Fibroblast of lung (primary cell): ENCODE measurements at regions not wholly inside any gene's neighbourhood (a gene's known extent, or its start where the extent isn't known, plus 50 kb on each side); places are given as distances from the start of the nearest gene placed in this dataset.

ENCODE experiments used
- DNase-seq, 2 donors: peaks; one replicate each; pipeline versions ENCODE4 v3.0.0 to v3.0.0-alpha.2; 2010; ENCODE audit warnings: low read depth in 2 of 2
- H2AFZ ChIP-seq: 2 replicates; pipeline ENCODE4 v1.5.1; 2012; ENCODE audit warnings: low read length, control low read depth, inconsistent platforms
- H3K27ac ChIP-seq: 2 replicates; pipeline ENCODE4 v1.5.1; 2011; ENCODE audit warnings: low read length, control low read depth; ENCODE audit not compliant: insufficient read depth
- H3K27me3 ChIP-seq: 2 replicates; pipeline ENCODE4 v1.5.1; 2011; ENCODE audit warnings: mild to moderate bottlenecking, low read length; ENCODE audit not compliant: control insufficient read depth, insufficient read depth
- H3K36me3 ChIP-seq: 2 replicates; pipeline ENCODE4 v1.5.1; 2011; ENCODE audit warnings: low read length; ENCODE audit not compliant: control insufficient read depth, insufficient read depth
- H3K4me1 ChIP-seq: 2 replicates; pipeline ENCODE4 v1.5.1; 2011; ENCODE audit warnings: low read length; ENCODE audit not compliant: control insufficient read depth, insufficient read depth; ENCODE audit errors: extremely low read depth
- H3K4me2 ChIP-seq: 2 replicates; pipeline ENCODE4 v1.5.1; 2011; ENCODE audit warnings: low read length, control low read depth; ENCODE audit not compliant: insufficient read depth; ENCODE audit errors: extremely low read depth
- H3K4me3 ChIP-seq, 4 experiments: fragments of 200-600 bp in 1 of 4; sonication (generic) in 1 of 4; replicated peaks in 1 of 4; 2 replicates each; pipeline ENCODE4 v1.5.1; 2011 to 2016; ENCODE audit warnings: low read length in 4 of 4, low read depth in 3 of 4, mild to moderate bottlenecking in 3 of 4, control low read depth in 2 of 4, inconsistent platforms in 1 of 4, mixed read lengths in 1 of 4; ENCODE audit not compliant: insufficient read depth in 1 of 4; ENCODE audit errors: control extremely low read depth in 1 of 4
- H3K79me2 ChIP-seq: 2 replicates; pipeline ENCODE4 v1.5.1; 2012; ENCODE audit warnings: mild to moderate bottlenecking, low read length, inconsistent platforms; ENCODE audit not compliant: control insufficient read depth, insufficient read depth
- H3K9ac ChIP-seq: 2 replicates; pipeline ENCODE4 v1.5.1; 2011; ENCODE audit warnings: mild to moderate bottlenecking, low read length, control low read depth; ENCODE audit not compliant: insufficient read depth
- H3K9me3 ChIP-seq: 2 replicates; pipeline ENCODE4 v1.5.1; 2012; ENCODE audit warnings: low read depth, low read length; ENCODE audit not compliant: control insufficient read depth, insufficient read depth
- H4K20me1 ChIP-seq: 2 replicates; pipeline ENCODE4 v1.5.1; 2011; ENCODE audit warnings: low read length; ENCODE audit not compliant: control insufficient read depth, insufficient read depth; ENCODE audit errors: extremely low read depth
- EZH2 ChIP-seq: IDR thresholded peaks from 2 replicates; pipeline ENCODE4 v1.5.1; 2012; ENCODE audit warnings: low read length, control low read depth, mild to moderate bottlenecking; ENCODE audit errors: missing control alignments
- TF ChIP-seq, protein P1 (sequence below), 2 donors: IDR thresholded peaks in 1 of 2; conservative IDR thresholded peaks in 1 of 2; 1 replicate in 1 of 2; 2 replicates in 1 of 2; pipeline ENCODE4 v1.5.1; 2011 to 2012; ENCODE audit warnings: low read length in 2 of 2, control low read depth in 1 of 2, inconsistent platforms in 1 of 2, low read depth in 1 of 2, mild to moderate bottlenecking in 1 of 2

DNA sequence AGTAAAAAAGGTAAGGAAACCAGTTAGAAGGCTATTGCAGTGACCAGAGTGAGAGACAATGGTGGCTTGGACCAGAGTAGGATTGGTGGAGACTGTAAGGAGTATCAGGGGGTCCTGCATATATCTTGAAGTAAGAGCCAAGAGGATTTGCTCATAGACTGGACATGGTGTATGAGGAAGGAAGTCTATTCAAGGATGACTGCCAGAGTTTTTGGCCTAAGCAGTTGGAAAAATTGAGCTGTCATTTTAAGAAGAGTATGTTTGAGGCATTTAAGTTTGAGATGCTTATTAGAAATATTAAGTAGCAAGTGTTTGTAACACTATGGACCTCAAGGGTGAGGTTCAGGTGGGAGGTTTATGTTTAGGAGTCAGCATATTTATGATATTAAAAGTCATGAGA lies 596.6 kb downstream of the METTL15 start:
- H3K4me3 ChIP-seq, result no peak overlapping the region
- H3K9me3 ChIP-seq, result no peaks in the 10 kb centered on the region
- no peaks in the 10 kb centered on the region for H3K36me3 ChIP-seq
- no peaks in the 10 kb centered on the region for H3K27me3 ChIP-seq
- no peak overlapping the region for H3K9ac ChIP-seq
- no peak for TF ChIP-seq EZH2
- TF ChIP-seq, protein P1, sequence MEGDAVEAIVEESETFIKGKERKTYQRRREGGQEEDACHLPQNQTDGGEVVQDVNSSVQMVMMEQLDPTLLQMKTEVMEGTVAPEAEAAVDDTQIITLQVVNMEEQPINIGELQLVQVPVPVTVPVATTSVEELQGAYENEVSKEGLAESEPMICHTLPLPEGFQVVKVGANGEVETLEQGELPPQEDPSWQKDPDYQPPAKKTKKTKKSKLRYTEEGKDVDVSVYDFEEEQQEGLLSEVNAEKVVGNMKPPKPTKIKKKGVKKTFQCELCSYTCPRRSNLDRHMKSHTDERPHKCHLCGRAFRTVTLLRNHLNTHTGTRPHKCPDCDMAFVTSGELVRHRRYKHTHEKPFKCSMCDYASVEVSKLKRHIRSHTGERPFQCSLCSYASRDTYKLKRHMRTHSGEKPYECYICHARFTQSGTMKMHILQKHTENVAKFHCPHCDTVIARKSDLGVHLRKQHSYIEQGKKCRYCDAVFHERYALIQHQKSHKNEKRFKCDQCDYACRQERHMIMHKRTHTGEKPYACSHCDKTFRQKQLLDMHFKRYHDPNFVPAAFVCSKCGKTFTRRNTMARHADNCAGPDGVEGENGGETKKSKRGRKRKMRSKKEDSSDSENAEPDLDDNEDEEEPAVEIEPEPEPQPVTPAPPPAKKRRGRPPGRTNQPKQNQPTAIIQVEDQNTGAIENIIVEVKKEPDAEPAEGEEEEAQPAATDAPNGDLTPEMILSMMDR (conservative IDR thresholded peaks at IDR 0.05 in 1 of 2, IDR thresholded peaks at IDR 0.05 in 1 of 2; ENCODE audit: low read depth in 1 of 2, low read length in 2 of 2), result no peak
- no peak overlapping the region for H3K4me2 ChIP-seq
- no peaks in the 10 kb centered on the region for H3K4me1 ChIP-seq
- no peak overlapping the region for H3K27ac ChIP-seq
- no peak overlapping the region for H2AFZ ChIP-seq
- H4K20me1 ChIP-seq, result no peaks in the 10 kb centered on the region
- H3K79me2 ChIP-seq, result no peaks in the 10 kb centered on the region
- no peak for DNase-seq

DNA sequence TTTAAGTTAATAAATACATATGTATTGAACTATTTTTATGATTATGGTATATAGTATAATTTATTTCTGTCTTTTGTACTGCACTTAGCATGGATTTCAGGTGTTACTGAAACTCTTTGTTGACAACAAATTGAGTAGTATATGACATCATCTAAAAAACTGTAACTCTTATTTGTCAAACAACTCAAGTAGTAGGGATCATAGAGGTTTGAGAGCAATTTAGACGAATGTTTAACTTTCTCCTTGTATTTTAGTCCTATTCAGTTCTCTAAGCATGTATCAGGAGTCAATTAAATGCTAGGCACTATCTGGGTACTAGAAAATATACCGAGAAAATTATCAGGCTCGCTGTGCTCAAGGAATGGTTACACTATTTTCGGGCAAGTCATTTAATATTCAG lies 595.2 kb downstream of the METTL15 start:
- Histone ChIP-seq H3K9me3 (no peaks in the 10 kb centered on the region), H4K20me1 (no peaks in the 10 kb centered on the region), H3K4me2 (no peak overlapping the region), H3K4me3 (no peak overlapping the region), H2AFZ (no peak overlapping the region), H3K27ac (no peak overlapping the region), H3K79me2 (no peaks in the 10 kb centered on the region), H3K36me3 (no peaks in the 10 kb centered on the region), H3K4me1 (no peaks in the 10 kb centered on the region), H3K9ac (no peak overlapping the region), H3K27me3 (no peaks in the 10 kb centered on the region)
- TF ChIP-seq EZH2, result no peak
- TF ChIP-seq, protein P1 (conservative IDR thresholded peaks at IDR 0.05 in 1 of 2, IDR thresholded peaks at IDR 0.05 in 1 of 2; ENCODE audit: low read depth in 1 of 2, low read length in 2 of 2), result no peak
- no peak for DNase-seq

DNA sequence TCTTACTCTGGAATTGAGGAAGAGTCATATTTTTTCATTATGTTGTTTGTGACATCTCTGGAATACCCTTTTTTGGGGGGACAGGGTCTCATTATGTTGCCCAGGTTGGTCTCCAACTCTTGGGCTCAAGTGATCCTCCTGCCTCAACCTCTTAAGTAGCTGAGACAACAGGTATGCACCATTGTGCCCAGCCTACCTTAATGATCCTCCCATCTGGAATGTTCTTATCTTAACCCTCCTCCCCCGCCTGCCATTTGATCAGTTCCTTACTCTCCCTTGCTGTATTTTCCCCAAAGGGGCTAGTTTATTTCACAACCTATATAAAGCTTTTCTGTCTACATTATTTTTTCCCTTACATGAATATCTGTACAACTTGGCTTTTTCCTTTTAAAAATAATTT lies 594.7 kb downstream of the METTL15 start:
- H3K27me3 ChIP-seq, result no peaks in the 10 kb centered on the region
- H3K9ac ChIP-seq, result no peak overlapping the region
- no peaks in the 10 kb centered on the region for H3K4me1 ChIP-seq

More for the DNA sequence above, 594.7 kb downstream of the METTL15 start:
- Histone ChIP-seq H4K20me1 (no peaks in the 10 kb centered on the region), H3K27ac (no peak overlapping the region), H3K4me3 (no peak overlapping the region), H3K9me3 (no peaks in the 10 kb centered on the region), H3K79me2 (no peaks in the 10 kb centered on the region), H2AFZ (no peak overlapping the region), H3K36me3 (no peaks in the 10 kb centered on the region), H3K4me2 (no peak overlapping the region)
- no peak for DNase-seq
- TF ChIP-seq, protein P1 (conservative IDR thresholded peaks at IDR 0.05 in 1 of 2, IDR thresholded peaks at IDR 0.05 in 1 of 2; ENCODE audit: low read depth in 1 of 2, low read length in 2 of 2), result no peak
- no peak for TF ChIP-seq EZH2
